ENCODE measurements at regions not wholly inside any gene's neighbourhood (a gene's known extent, or its start where the extent isn't known, plus 50 kb on each side); places are given as distances from the start of the nearest gene placed in this dataset.

DNA sequence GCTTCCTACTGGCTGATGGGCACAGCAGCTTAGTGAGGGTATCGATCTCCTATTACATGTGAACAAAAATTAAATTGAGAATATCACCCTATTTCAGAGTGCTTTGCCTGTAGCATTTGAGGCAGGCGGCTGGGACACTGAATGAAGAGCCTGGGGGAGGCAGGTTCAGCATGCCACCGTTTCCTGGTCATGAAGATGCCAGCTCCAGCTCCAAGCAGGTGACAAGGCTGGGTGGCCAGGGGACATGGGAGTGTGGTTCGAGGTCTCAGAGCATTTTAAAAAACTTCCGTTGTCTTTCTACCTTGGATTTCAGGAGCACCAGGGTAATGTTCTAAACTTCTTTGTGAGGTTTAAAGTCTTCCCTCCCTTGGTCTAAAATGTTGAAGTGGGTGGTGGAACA, 158.2 kb downstream of the RPLP1 start:
- TF ChIP-seq, protein P1, sequence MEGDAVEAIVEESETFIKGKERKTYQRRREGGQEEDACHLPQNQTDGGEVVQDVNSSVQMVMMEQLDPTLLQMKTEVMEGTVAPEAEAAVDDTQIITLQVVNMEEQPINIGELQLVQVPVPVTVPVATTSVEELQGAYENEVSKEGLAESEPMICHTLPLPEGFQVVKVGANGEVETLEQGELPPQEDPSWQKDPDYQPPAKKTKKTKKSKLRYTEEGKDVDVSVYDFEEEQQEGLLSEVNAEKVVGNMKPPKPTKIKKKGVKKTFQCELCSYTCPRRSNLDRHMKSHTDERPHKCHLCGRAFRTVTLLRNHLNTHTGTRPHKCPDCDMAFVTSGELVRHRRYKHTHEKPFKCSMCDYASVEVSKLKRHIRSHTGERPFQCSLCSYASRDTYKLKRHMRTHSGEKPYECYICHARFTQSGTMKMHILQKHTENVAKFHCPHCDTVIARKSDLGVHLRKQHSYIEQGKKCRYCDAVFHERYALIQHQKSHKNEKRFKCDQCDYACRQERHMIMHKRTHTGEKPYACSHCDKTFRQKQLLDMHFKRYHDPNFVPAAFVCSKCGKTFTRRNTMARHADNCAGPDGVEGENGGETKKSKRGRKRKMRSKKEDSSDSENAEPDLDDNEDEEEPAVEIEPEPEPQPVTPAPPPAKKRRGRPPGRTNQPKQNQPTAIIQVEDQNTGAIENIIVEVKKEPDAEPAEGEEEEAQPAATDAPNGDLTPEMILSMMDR (IDR thresholded peaks at IDR 0.05), result no peak
- no peak for TF ChIP-seq POLR2A (IDR thresholded peaks at IDR 0.05; ENCODE audit: low read depth)

Measured in esophagus muscularis mucosa (tissue), 3 donors.